ENCODE measurements at regions not wholly inside any gene's neighbourhood (a gene's known extent, or its start where the extent isn't known, plus 50 kb on each side); places are given as distances from the start of the nearest gene placed in this dataset.
A peak's percentile ranks its signal among the peaks of the same experiment; 100 is the strongest.

- peak; percentile 64 for TF ChIP-seq CTCF (conservative IDR thresholded peaks at IDR 0.05; ENCODE audit: low read depth, low read length)
- DNase-seq (ENCODE audit: low read depth), result peak; percentile 77
- no peak overlapping the region for H3K4me3 ChIP-seq (ENCODE audit: low read length)
These were observed 53.1 kb upstream of the TYRP1 start for GRCh38 chr9:12640016-12640587.

- peak; percentile 67 for DNase-seq (ENCODE audit: low read depth)
- H3K4me3 ChIP-seq (ENCODE audit: low read length), result no peak overlapping the region
- peak; percentile 18 for TF ChIP-seq CTCF (conservative IDR thresholded peaks at IDR 0.05; ENCODE audit: low read depth, low read length)
These were observed 52.1 kb upstream of the TYRP1 start for GRCh38 chr9:12640866-12641636.

Data from retinal pigment epithelial cell (primary cell).